A673 (cell line): ENCODE measurements at regions not wholly inside any gene's neighbourhood (a gene's known extent, or its start where the extent isn't known, plus 50 kb on each side); places are given as distances from the start of the nearest gene placed in this dataset.

Source experiments
- BruUV-seq: library from RNA; stranded (reverse); fragments of 400-500 nt; replicated peaks from 2 replicates; lab custom pipeline; 2021; lab: Mats Ljungman, UMichigan
- CTCF ChIA-PET: fragments of 300-600 bp; sonication (Branson Sonifier 250); formaldehyde crosslinking; loops from one replicate; lab custom pipeline; 2022; ENCODE audit warnings: antibody characterized with exemption; lab: Charles Lee
- POLR2A ChIA-PET: fragments of 300-600 bp; sonication (Branson Sonifier 250); formaldehyde crosslinking; loops from one replicate; lab custom pipeline; 2022; ENCODE audit warnings: antibody characterized with exemption; ENCODE audit not compliant: low non-redundant PET; lab: Charles Lee
- DNase-seq: peaks from one replicate; pipeline ENCODE4 v3.0.0-alpha.2; 2015; ENCODE audit warnings: low spot score
- H3K27ac ChIP-seq: fragments of 200-600 bp; sonication (generic); 2 replicates; pipeline ENCODE4 v1.5.1; 2016; ENCODE audit warnings: mixed run types, low read depth, mild to moderate bottlenecking, mixed read lengths, antibody characterized with exemption, low read length; ENCODE audit not compliant: poor library complexity, severe bottlenecking
- H3K27me3 ChIP-seq: fragments of 200-600 bp; sonication (generic); replicated peaks from 2 replicates; pipeline ENCODE4 v1.6.1; 2017; ENCODE audit warnings: mixed run types, low read depth, mild to moderate bottlenecking, mixed read lengths, antibody characterized with exemption, low read length; ENCODE audit not compliant: insufficient read depth, poor library complexity
- H3K36me3 ChIP-seq: fragments of 200-600 bp; sonication (generic); 2 replicates; pipeline ENCODE4 v1.6.1; 2016; ENCODE audit warnings: mixed run types, mild to moderate bottlenecking, mixed read lengths, antibody characterized with exemption, low read length; ENCODE audit not compliant: insufficient read depth, poor library complexity, severe bottlenecking
- H3K4me1 ChIP-seq: fragments of 200-600 bp; sonication (generic); 2 replicates; pipeline ENCODE4 v1.6.1; 2017; ENCODE audit warnings: mixed run types, mild to moderate bottlenecking, mixed read lengths, antibody characterized with exemption, low read length; ENCODE audit not compliant: insufficient read depth, poor library complexity, severe bottlenecking
- H3K4me3 ChIP-seq: fragments of 200-600 bp; sonication (generic); 2 replicates; pipeline ENCODE4 v1.5.1; 2016; ENCODE audit warnings: low read depth, mixed run types, mild to moderate bottlenecking, mixed read lengths, low read length; ENCODE audit not compliant: poor library complexity, severe bottlenecking
- H3K9me3 ChIP-seq: fragments of 200-600 bp; sonication (generic); 2 replicates; pipeline ENCODE4 v1.6.1; 2016; ENCODE audit warnings: mixed run types, low read depth, mild to moderate bottlenecking, mixed read lengths, antibody characterized with exemption, low read length; ENCODE audit not compliant: poor library complexity, severe bottlenecking
- CTCF ChIP-seq: fragments of 300-800, 200-600 bp; sonication (generic); conservative IDR thresholded peaks from 2 replicates; pipeline ENCODE4 v1.5.1; 2017; ENCODE audit warnings: low read depth, mild to moderate bottlenecking, antibody characterized with exemption, low read length, moderate library complexity, mixed read lengths
- EZH2 ChIP-seq: fragments of 200-600 bp; sonication (generic); IDR thresholded peaks from 2 replicates; pipeline ENCODE4 v1.6.1; 2017; ENCODE audit warnings: borderline replicate concordance, low read depth, mild to moderate bottlenecking, mixed read lengths, antibody characterized with exemption, low read length; ENCODE audit not compliant: poor library complexity, severe bottlenecking
- intact Hi-C: fragments of 100-400 bp; cut with micrococcal nuclease; formaldehyde crosslinking; loops from one replicate; pipeline ENCODE4 v1.10.0; 2022; ENCODE audit not compliant: unreplicated experiment

- POLR2A ChIA-PET = no interaction called here
- CTCF ChIA-PET = no interaction called here
- intact Hi-C loops = no loop called here
- BruUV-seq = no TSS peak
- H3K9me3 ChIP-seq = no peaks in the 10 kb centered on the region
- H3K27me3 ChIP-seq = no peaks in the 10 kb centered on the region
- H3K36me3 ChIP-seq = no peaks in the 10 kb centered on the region
- peak; percentile 25 for DNase-seq
- no peak for TF ChIP-seq EZH2
- no peak for TF ChIP-seq CTCF
- H3K27ac ChIP-seq = no peak overlapping the region
- peaks cover 25% of the 10 kb centered on the region for H3K4me1 ChIP-seq
- peak overlapping the region; percentile 8 for H3K4me3 ChIP-seq
Measured at GRCh38 chr13:99626461-99627082, 125.3 kb downstream of the TM9SF2 start.

GRCh38 chr13:99624936-99625540, 123.8 kb downstream of the TM9SF2 start:
- Histone ChIP-seq H3K27ac (no peak overlapping the region), H3K9me3 (no peaks in the 10 kb centered on the region), H3K36me3 (no peaks in the 10 kb centered on the region), H3K4me1 (peaks cover 25% of the 10 kb centered on the region), H3K27me3 (no peaks in the 10 kb centered on the region), H3K4me3 (no peak overlapping the region)
- ChIA-PET POLR2A (no interaction called here), CTCF (no interaction called here)
- TF ChIP-seq EZH2 = no peak
- TF ChIP-seq CTCF = no peak
- intact Hi-C loops = no loop called here
- DNase-seq = no peak
- BruUV-seq = no TSS peak

GRCh38 chr13:99620806-99621205, 119.5 kb downstream of the TM9SF2 start:
- intact Hi-C loops = no loop called here
- peaks cover 4% of the 10 kb centered on the region for H3K4me1 ChIP-seq
- H3K36me3 ChIP-seq = no peaks in the 10 kb centered on the region
- ChIA-PET POLR2A (no interaction called here), CTCF (no interaction called here)
- H3K27ac ChIP-seq = no peak overlapping the region
- no peak for DNase-seq
- H3K4me3 ChIP-seq = no peak overlapping the region
- H3K27me3 ChIP-seq = no peaks in the 10 kb centered on the region
- H3K9me3 ChIP-seq = no peaks in the 10 kb centered on the region
- no peak for TF ChIP-seq EZH2
- TF ChIP-seq CTCF = no peak
- no TSS peak for BruUV-seq
